ENCODE measurements at regions not wholly inside any gene's neighbourhood (a gene's known extent, or its start where the extent isn't known, plus 50 kb on each side); places are given as distances from the start of the nearest gene placed in this dataset.

- intact Hi-C loops (cut with micrococcal nuclease; ENCODE audit: unreplicated experiment) = no loop called here
- CTCF ChIA-PET = no interaction called here
Measured at GRCh38 chr2:12066116-12066515, 319.7 kb downstream of the LPIN1 start.

GRCh38 chr2:12066986-12067385 is 320.6 kb downstream of the LPIN1 start:
- CTCF ChIA-PET = no interaction called here
- POLR2A ChIA-PET (ENCODE audit: unreplicated experiment) = no interaction called here
- no peak overlapping the region for H2AFZ ChIP-seq
- H3F3A ChIP-seq (ENCODE audit: insufficient read depth, low read depth) = no peaks in the 10 kb centered on the region
- no TSS peak for BruUV-seq (replicated peaks)
- no peaks in the 10 kb centered on the region for H3K36me3 ChIP-seq (ENCODE audit: low read depth)
- no peak overlapping the region for H3K4me2 ChIP-seq
- no peaks in the 10 kb centered on the region for H3K4me1 ChIP-seq (replicated peaks; ENCODE audit: insufficient read depth)
- DNase-seq = no peak
- H4K20me1 ChIP-seq (ENCODE audit: insufficient read depth) = no peaks in the 10 kb centered on the region
- TF ChIP-seq CTCF (conservative IDR thresholded peaks at IDR 0.05) (no peak), EZH2 (IDR thresholded peaks at IDR 0.05; ENCODE audit: low read depth) (no peak)
- H3K79me2 ChIP-seq (ENCODE audit: low read depth) = no peaks in the 10 kb centered on the region
- H3K27ac ChIP-seq = no peak overlapping the region
- no peaks in the 10 kb centered on the region for H3K27me3 ChIP-seq (ENCODE audit: insufficient read depth, low read depth)
- no peak overlapping the region for H3K4me3 ChIP-seq
- intact Hi-C loops (cut with micrococcal nuclease; ENCODE audit: unreplicated experiment) = no loop called here
- H3K9me2 ChIP-seq (ENCODE audit: insufficient read depth) = 0 out of 2 replicates have a peak, but pooled peaks cover 4% of the 10 kb centered on the region
- peaks cover 9% of the 10 kb centered on the region; the same call in 1 of the 2 replicates for H3K9me3 ChIP-seq (ENCODE audit: insufficient read depth, low read depth)

More at GRCh38 chr2:12066116-12066515, 319.7 kb downstream of the LPIN1 start:
- POLR2A ChIA-PET (ENCODE audit: unreplicated experiment) = no interaction called here
- no peaks in the 10 kb centered on the region for H3K36me3 ChIP-seq (ENCODE audit: low read depth)
- H3K27me3 ChIP-seq (ENCODE audit: insufficient read depth, low read depth) = no peaks in the 10 kb centered on the region
- H3K27ac ChIP-seq = no peak overlapping the region
- H3F3A ChIP-seq (ENCODE audit: insufficient read depth, low read depth) = no peaks in the 10 kb centered on the region
- BruUV-seq (replicated peaks) = no TSS peak
- no peaks in the 10 kb centered on the region for H4K20me1 ChIP-seq (ENCODE audit: insufficient read depth)
- 0 out of 2 replicates have a peak, but pooled peaks cover 4% of the 10 kb centered on the region for H3K9me2 ChIP-seq (ENCODE audit: insufficient read depth)
- no peaks in the 10 kb centered on the region for H3K4me1 ChIP-seq (replicated peaks; ENCODE audit: insufficient read depth)
- H3K79me2 ChIP-seq (ENCODE audit: low read depth) = no peaks in the 10 kb centered on the region
- H3K4me2 ChIP-seq = no peak overlapping the region
- no peak overlapping the region for H2AFZ ChIP-seq
- DNase-seq = no peak
- TF ChIP-seq EZH2 (IDR thresholded peaks at IDR 0.05; ENCODE audit: low read depth) (no peak), CTCF (conservative IDR thresholded peaks at IDR 0.05) (no peak)
- no peak overlapping the region for H3K4me3 ChIP-seq
- H3K9me3 ChIP-seq (ENCODE audit: insufficient read depth, low read depth) = peaks cover 9% of the 10 kb centered on the region; the same call in 1 of the 2 replicates

GRCh38 chr2:12068796-12069538 is 322.5 kb downstream of the LPIN1 start:
- intact Hi-C loops (cut with micrococcal nuclease; ENCODE audit: unreplicated experiment) = no loop called here
- Histone ChIP-seq H3K4me1 (replicated peaks; ENCODE audit: insufficient read depth) (no peaks in the 10 kb centered on the region), H3K27ac (no peak overlapping the region), H3K27me3 (ENCODE audit: insufficient read depth, low read depth) (no peaks in the 10 kb centered on the region), H2AFZ (no peak overlapping the region), H3K4me3 (no peak overlapping the region), H3K36me3 (ENCODE audit: low read depth) (no peaks in the 10 kb centered on the region), H3K9me2 (ENCODE audit: insufficient read depth) (0 out of 2 replicates have a peak, but pooled peaks cover 4% of the 10 kb centered on the region), H4K20me1 (ENCODE audit: insufficient read depth) (no peaks in the 10 kb centered on the region), H3K4me2 (no peak overlapping the region), H3F3A (ENCODE audit: insufficient read depth, low read depth) (no peaks in the 10 kb centered on the region), H3K79me2 (ENCODE audit: low read depth) (no peaks in the 10 kb centered on the region), H3K9me3 (ENCODE audit: insufficient read depth, low read depth) (no peaks in the 10 kb centered on the region)
- TF ChIP-seq EZH2 (IDR thresholded peaks at IDR 0.05; ENCODE audit: low read depth) (no peak), CTCF (conservative IDR thresholded peaks at IDR 0.05) (no peak)
- BruUV-seq (replicated peaks) = no TSS peak
- CTCF ChIA-PET = no interaction called here
- DNase-seq = no peak
- POLR2A ChIA-PET (ENCODE audit: unreplicated experiment) = no interaction called here
